Caco-2 (cell line): ENCODE measurements at regions not wholly inside any gene's neighbourhood (a gene's known extent, or its start where the extent isn't known, plus 50 kb on each side); places are given as distances from the start of the nearest gene placed in this dataset.

Experiments
- BruUV-seq: library from RNA; stranded (reverse); fragments of 400-500 nt; replicated peaks from 2 replicates; lab custom pipeline; 2021; lab: Mats Ljungman, UMichigan
- CTCF ChIA-PET: fragments of 300-600 bp; sonication (Branson Sonifier 250); formaldehyde crosslinking; loops from one replicate; lab custom pipeline; 2022; ENCODE audit warnings: antibody characterized with exemption; lab: Charles Lee
- POLR2A ChIA-PET: fragments of 300-600 bp; sonication (Branson Sonifier 250); formaldehyde crosslinking; loops from one replicate; lab custom pipeline; 2022; ENCODE audit warnings: antibody characterized with exemption; lab: Charles Lee
- DNase-seq, 2 experiments: peaks; one replicate each; pipeline versions ENCODE4 v3.0.0 to v3.0.0-alpha.2; 2020 to 2022
- H3K27me3 ChIP-seq: replicated peaks from 2 replicates; pipeline ENCODE4 v1.6.0; 2011; ENCODE audit warnings: low read length; ENCODE audit not compliant: control insufficient read depth, insufficient read depth
- H3K36me3 ChIP-seq: 2 replicates; pipeline ENCODE4 v1.5.1; 2011; ENCODE audit warnings: low read length; ENCODE audit not compliant: control insufficient read depth, insufficient read depth
- H3K4me1 ChIP-seq: fragments of 250-450 bp; sonication (Bioruptor Pico); 2 replicates; pipeline ENCODE4 v1.5.1; 2020; ENCODE audit warnings: mild to moderate bottlenecking
- H3K4me3 ChIP-seq: 2 replicates; pipeline ENCODE4 v1.5.1; 2011; ENCODE audit warnings: low read depth, mild to moderate bottlenecking, control low read depth, low read length
- H3K9me3 ChIP-seq: fragments of 250-450 bp; sonication (Bioruptor Pico); 2 replicates; pipeline ENCODE4 v1.5.1; 2020; ENCODE audit warnings: mild to moderate bottlenecking, moderate library complexity
- H3K27ac Mint-ChIP-seq: one replicate; pipeline ENCODE4 v1.8.0; 2022; ENCODE audit warnings: mixed read lengths; ENCODE audit not compliant: unreplicated experiment
- H3K27me3 Mint-ChIP-seq: one replicate; pipeline ENCODE4 v1.8.0; 2022; ENCODE audit warnings: mixed read lengths; ENCODE audit not compliant: insufficient read depth, unreplicated experiment
- H3K36me3 Mint-ChIP-seq: one replicate; pipeline ENCODE4 v1.8.0; 2022; ENCODE audit warnings: mild to moderate bottlenecking, mixed read lengths; ENCODE audit not compliant: insufficient read depth, unreplicated experiment
- H3K4me1 Mint-ChIP-seq: one replicate; pipeline ENCODE4 v1.8.0; 2022; ENCODE audit warnings: low read depth, mixed read lengths; ENCODE audit not compliant: unreplicated experiment
- H3K4me3 Mint-ChIP-seq: one replicate; pipeline ENCODE4 v1.8.0; 2022; ENCODE audit warnings: mild to moderate bottlenecking, moderate library complexity, mixed read lengths; ENCODE audit not compliant: unreplicated experiment
- H3K9me3 Mint-ChIP-seq: one replicate; pipeline ENCODE4 v1.8.0; 2022; ENCODE audit warnings: mixed read lengths; ENCODE audit not compliant: unreplicated experiment
- CTCF ChIP-seq, 2 experiments: fragments of 200-600 bp in 1 of 2; IDR thresholded peaks; 1 replicate in 1 of 2; 2 replicates in 1 of 2; pipeline versions ENCODE4 v1.5.1 to v1.8.0; 2011 to 2022; ENCODE audit warnings: antibody characterized with exemption in 1 of 2, control low read depth in 1 of 2, inconsistent platforms in 1 of 2, low read depth in 1 of 2, low read length in 1 of 2, mild to moderate bottlenecking in 1 of 2, moderate library complexity in 1 of 2; ENCODE audit not compliant: insufficient read depth in 1 of 2, severe bottlenecking in 1 of 2, unreplicated experiment in 1 of 2
- intact Hi-C: fragments of 100-400 bp; cut with micrococcal nuclease; formaldehyde crosslinking; loops from one replicate; pipeline ENCODE4 v1.10.0; 2022; ENCODE audit not compliant: unreplicated experiment

GRCh38 chr6:115733426-115733825, 327.3 kb downstream of the FRK start:
- no peak for TF ChIP-seq CTCF (IDR thresholded peaks at IDR 0.05; ENCODE audit: insufficient read depth in 1 of 2, low read depth in 1 of 2, low read length in 1 of 2, severe bottlenecking in 1 of 2, unreplicated experiment in 1 of 2)
- Mint-ChIP-seq H3K27ac (no peak overlapping the region), H3K36me3 (no peaks in the 10 kb centered on the region), H3K4me1 (no peaks in the 10 kb centered on the region), H3K4me3 (no peak overlapping the region), H3K9me3 (no peaks in the 10 kb centered on the region), H3K27me3 (no peaks in the 10 kb centered on the region)
- Histone ChIP-seq H3K27me3 (no peaks in the 10 kb centered on the region), H3K4me1 (no peaks in the 10 kb centered on the region), H3K36me3 (no peaks in the 10 kb centered on the region), H3K4me3 (no peak overlapping the region), H3K9me3 (no peaks in the 10 kb centered on the region)
- no peak for DNase-seq
- ChIA-PET POLR2A (no interaction called here), CTCF (no interaction called here)
- intact Hi-C loops, result no loop called here
- no TSS peak for BruUV-seq

GRCh38 chr6:115729036-115729435, 331.7 kb downstream of the FRK start:
- no peak for TF ChIP-seq CTCF (IDR thresholded peaks at IDR 0.05; ENCODE audit: insufficient read depth in 1 of 2, low read depth in 1 of 2, low read length in 1 of 2, severe bottlenecking in 1 of 2, unreplicated experiment in 1 of 2)
- no TSS peak for BruUV-seq
- Mint-ChIP-seq H3K27ac (no peak overlapping the region), H3K4me3 (no peak overlapping the region), H3K36me3 (no peaks in the 10 kb centered on the region), H3K4me1 (no peaks in the 10 kb centered on the region), H3K27me3 (peaks cover 3% of the 10 kb centered on the region), H3K9me3 (no peaks in the 10 kb centered on the region)
- Histone ChIP-seq H3K27me3 (no peaks in the 10 kb centered on the region), H3K9me3 (no peaks in the 10 kb centered on the region), H3K36me3 (no peaks in the 10 kb centered on the region), H3K4me1 (no peaks in the 10 kb centered on the region), H3K4me3 (no peak overlapping the region)
- ChIA-PET POLR2A (no interaction called here), CTCF (no interaction called here)
- no peak for DNase-seq
- intact Hi-C loops, result no loop called here

GRCh38 chr6:115728171-115728570, 332.5 kb downstream of the FRK start:
- H3K4me1 Mint-ChIP-seq, result no peaks in the 10 kb centered on the region
- intact Hi-C loops, result no loop called here
- H3K36me3 Mint-ChIP-seq, result no peaks in the 10 kb centered on the region
- no peak for TF ChIP-seq CTCF (IDR thresholded peaks at IDR 0.05; ENCODE audit: insufficient read depth in 1 of 2, low read depth in 1 of 2, low read length in 1 of 2, severe bottlenecking in 1 of 2, unreplicated experiment in 1 of 2)
- no peaks in the 10 kb centered on the region for H3K9me3 ChIP-seq
- no peaks in the 10 kb centered on the region for H3K36me3 ChIP-seq
- POLR2A ChIA-PET, result no interaction called here
- no peaks in the 10 kb centered on the region for H3K27me3 ChIP-seq
- no peak overlapping the region for H3K27ac Mint-ChIP-seq
- H3K27me3 Mint-ChIP-seq, result peaks cover 3% of the 10 kb centered on the region
- no TSS peak for BruUV-seq
- CTCF ChIA-PET, result no interaction called here
- no peaks in the 10 kb centered on the region for H3K9me3 Mint-ChIP-seq
- no peak overlapping the region for H3K4me3 ChIP-seq
- no peak for DNase-seq
- no peaks in the 10 kb centered on the region for H3K4me1 ChIP-seq
- H3K4me3 Mint-ChIP-seq, result no peak overlapping the region
